SH-SY5Y (cell line): ENCODE measurements at regions not wholly inside any gene's neighbourhood (a gene's known extent, or its start where the extent isn't known, plus 50 kb on each side); places are given as distances from the start of the nearest gene placed in this dataset.

Experiments used
- GATA2 ChIP-seq: IDR thresholded peaks from 2 replicates; pipeline ENCODE4 v1.6.1; 2011; ENCODE audit warnings: mild to moderate bottlenecking, low read depth, low read length
- GATA3 ChIP-seq: IDR thresholded peaks from 2 replicates; pipeline ENCODE4 v1.6.1; 2011; ENCODE audit warnings: low read depth, mild to moderate bottlenecking, low read length, moderate library complexity

DNA sequence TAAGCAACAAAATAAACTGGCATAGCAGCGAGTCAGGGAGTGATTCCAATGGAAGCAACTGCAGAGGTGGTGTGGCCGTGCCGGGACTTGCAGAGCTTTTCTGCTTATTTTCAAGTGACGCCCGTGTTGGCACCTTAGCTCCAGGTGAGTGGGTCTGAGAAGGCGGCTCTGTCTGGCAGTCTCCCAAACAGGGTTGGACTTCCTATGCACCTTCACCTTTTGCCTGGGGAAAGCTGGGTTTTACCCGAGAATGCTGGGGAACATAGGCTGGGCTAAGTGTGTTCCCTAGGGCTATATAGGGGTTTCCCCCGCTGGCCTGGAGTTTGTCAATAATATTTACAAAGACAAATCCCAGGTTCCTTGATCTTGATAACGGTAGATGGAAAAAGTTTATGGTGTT, 179.9 kb upstream of the TBL1XR1 start:
- TF ChIP-seq GATA3 (no peak), GATA2 (no peak)

DNA sequence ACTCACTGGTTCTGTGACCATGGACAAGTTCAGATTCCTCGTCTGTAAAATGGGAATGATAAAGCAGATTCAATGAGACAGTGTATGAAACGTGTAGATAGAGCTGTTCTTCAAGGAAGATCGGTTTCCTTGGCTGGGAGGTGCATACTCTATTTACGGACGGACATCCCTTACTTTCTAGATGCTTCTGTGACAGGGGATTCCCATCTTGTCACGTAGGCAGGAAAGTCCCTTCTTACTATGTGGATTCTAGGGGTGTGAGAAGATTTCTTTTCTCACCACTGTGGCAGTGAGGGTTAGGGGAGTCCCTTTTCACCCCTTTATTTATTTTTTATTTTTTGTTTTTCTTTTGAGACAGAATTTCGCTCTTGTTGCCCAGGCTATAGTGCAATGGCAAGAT, 180.9 kb upstream of the TBL1XR1 start:
- TF ChIP-seq GATA2 (no peak), GATA3 (no peak)

DNA sequence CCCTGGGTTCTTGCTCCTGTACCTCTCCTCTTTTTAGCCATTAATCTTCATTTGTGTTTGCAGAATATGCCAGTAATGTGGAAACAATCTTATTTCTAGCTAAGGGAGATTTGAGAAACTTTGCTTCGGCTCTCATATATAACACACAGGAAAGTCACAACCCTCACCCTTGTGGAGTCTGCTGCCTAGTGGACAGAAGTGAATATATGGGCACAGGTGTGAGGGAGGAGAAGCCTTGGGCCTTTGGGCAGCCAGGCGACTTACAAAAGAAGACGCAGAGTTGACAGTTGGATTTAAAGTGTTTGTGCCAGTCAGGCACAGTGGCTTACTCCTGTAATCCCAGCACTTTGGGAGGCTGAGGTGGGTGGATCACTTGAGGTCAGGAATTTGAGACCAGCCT, 181.8 kb upstream of the TBL1XR1 start:
- TF ChIP-seq GATA3 (no peak), GATA2 (no peak)

DNA sequence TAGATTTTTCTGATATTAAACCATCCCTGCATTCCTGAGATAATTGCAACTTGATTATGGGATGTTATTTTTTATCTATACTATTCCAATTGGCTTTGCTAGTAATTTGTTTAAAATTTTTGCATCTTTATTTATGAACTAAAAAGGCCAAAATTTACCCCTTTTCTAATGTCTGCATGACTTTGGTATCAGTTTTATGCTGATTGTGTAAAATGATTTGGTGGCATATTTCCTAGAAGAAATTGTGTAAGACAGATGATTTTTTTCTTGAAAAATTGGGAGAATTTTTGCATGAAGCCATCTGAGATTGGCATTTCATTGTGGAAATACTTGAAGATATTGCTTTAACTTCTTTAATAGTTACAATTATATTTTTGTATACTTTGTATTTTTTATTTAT, 183.8 kb upstream of the TBL1XR1 start:
- TF ChIP-seq GATA3, result no peak
- TF ChIP-seq GATA2, result no peak

DNA sequence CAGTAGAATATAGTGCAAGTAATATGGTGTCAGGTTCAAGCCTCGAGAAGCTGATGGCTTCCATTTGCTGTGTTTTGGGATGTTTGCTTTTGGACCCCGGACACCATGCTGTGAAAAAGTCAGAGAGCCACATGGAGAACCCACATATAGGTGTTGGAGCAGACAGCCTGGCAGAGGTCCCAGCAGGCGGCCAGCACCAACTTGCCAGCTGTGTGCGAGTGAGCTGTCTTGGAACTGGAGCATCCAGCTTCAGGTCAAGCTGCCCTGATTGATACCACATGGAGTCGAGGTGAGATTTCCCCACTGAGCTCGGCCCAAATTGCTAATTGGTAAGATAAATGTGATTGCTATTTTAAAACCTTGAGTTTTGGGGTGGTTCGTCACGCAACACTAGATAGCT, 185.7 kb upstream of the TBL1XR1 start:
- TF ChIP-seq GATA3 (no peak), GATA2 (no peak)

DNA sequence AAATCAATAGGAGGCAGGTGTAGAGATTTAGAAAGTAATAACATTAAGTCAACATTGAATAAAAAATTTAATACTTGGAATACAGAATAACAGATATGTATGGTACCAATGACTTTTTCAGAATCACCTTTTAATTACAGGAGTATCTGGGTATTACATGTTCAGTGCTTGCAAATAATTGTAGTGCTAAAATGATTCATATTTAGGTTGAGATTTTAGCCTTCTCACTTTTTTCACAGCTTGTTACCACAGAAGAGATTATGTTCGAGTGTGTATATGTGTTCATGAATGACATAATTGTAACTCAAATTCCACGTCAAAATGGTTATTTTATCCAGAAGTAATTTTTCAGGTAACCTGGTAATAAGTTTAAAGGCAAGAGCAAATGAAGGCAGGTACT, 187.9 kb upstream of the TBL1XR1 start:
- TF ChIP-seq GATA2, result no peak
- no peak for TF ChIP-seq GATA3

DNA sequence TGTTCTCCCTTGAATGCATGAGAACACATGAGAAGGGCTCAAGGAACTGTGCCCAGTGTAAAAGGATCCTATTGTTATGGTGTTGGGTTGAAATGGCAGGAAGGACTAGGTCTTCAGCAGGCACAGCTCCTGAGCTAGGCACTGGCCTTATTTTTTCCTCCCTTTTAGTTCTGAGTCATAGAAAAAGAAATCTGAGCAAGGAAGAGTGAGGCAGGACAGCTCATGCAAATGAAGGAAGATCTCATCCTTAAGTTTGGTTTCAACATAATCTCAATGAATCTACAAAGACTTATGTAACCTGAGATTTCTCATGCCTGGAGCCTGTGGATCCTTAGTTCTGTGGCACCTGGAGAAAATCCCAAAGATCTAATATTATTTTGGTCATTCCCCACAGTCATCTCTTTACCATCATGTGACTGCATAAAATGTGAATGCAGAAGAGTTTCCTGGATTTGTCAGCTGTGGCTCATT, 188.6 kb upstream of the TBL1XR1 start:
- TF ChIP-seq GATA2 (no peak), GATA3 (no peak)

DNA sequence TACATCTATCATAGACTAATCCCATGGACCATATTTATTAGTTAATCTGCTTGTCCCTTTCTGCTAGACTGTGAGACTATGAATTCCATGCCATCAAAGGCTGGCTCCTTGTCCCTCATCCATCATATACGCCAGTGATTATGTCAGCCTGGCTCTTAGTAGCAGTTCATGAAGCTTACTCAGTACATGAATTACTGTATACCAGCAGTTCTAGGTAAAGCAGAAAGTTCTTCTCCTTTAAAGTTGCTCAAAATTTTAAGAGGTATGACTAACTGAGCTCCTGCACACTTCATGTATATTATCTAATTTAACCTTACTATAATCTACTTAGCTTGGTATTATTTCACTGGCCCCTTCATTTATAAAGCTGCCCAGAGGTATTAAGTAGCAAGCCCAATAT, 190.9 kb upstream of the TBL1XR1 start:
- TF ChIP-seq GATA3 (no peak), GATA2 (no peak)

DNA sequence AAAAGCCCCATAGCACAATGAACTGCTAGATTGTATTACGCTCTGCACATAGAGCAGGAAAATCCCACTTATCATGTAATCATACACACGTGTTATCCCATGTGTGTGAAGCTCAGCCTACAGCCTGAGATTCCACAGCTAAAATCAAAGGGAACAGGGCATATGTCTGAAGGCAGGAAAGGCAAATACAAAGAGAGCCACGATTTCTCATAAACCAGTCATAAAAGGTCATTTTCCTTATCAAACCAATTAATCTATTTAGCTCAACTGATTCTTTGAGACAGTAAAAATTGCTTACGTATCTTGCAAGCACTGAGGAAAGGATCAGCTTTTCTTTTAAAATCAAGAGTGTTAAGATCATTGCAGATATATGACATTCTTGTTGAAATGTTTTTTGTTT, 199.5 kb upstream of the TBL1XR1 start:
- peak; percentile 47 for TF ChIP-seq GATA2
- peak; percentile 69 for TF ChIP-seq GATA3

DNA sequence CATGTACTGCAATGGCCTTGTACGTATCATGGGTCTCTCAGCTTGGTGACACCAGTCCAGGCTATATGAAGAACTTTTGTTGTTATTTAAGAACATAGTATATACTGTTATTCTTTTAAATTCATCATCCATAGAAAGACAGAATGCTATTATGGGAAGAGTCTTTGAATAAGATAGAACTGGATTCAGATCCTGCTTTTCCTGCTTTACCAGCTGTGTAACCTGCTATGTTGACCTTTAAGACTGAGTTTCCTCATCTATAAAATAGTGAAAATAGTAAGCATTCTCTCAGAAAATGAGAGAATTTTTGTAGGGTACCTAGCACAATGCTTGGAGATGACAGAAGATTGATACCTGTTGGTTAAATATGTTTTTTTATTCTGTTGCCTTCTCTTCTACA, 204.1 kb upstream of the TBL1XR1 start:
- TF ChIP-seq GATA3, result no peak
- no peak for TF ChIP-seq GATA2

DNA sequence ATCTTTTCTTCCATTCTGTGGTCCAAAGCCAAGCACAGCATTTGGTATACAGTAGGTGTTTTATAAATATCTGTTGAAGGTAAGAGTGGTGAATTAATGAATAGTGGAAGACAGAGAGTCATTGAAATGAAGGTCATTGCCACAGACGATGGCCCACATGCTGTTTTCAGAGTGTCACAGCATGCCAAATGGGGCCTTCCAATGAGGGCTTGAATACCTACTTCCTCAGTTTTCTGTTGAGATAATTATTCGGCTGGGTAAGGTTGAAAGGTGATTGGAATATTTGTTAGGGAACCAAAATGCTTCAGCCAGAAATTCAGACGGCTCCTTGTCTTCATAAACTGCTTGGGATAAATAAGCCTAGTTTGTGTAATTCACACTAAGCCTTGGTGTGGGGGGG, 205.3 kb upstream of the TBL1XR1 start:
- TF ChIP-seq GATA2 (no peak), GATA3 (no peak)

DNA sequence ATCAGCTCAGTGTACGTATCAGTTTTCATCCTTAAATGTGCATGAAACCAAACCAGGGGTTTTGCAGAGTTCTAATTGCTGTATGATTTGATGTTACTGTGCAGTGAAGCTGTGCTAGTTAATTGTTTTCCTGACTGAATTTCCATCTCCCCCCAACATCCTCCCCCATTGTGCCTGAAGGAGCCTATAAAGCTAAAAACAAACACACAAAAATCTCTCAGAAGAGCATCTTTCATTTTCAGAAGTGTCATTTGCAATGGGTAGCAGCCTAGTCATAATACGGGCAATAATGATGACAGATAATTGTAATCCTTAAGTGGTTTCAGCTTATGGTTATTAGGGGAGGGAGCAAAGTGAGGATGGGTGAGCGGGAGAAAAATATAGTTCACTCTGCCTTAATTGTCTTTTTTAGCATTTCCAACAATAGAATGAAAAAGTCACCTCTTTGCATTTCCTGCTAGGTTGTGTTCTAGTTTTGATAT, 207.9 kb upstream of the TBL1XR1 start:
- TF ChIP-seq GATA3 (no peak), GATA2 (no peak)

DNA sequence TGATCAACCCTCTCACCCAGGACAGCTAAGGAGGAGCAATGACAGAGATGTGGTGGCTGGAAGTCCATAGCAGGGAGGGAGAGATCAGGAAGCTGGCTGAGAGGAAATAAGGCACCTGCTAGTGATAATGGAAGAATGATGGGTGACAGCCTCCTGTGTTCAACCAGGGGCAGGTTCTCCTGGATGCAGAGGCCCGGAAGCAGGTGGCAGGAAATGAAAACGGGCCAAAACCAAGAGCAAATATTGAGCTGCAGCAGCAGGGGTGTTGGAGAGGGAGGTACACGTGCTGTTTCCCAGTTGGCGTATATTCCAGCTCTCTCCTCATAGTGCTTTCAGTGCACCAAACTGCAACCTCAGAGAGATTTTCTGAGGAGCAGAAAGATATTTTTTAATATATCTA, 213.4 kb upstream of the TBL1XR1 start:
- TF ChIP-seq GATA3, result no peak
- no peak for TF ChIP-seq GATA2

DNA sequence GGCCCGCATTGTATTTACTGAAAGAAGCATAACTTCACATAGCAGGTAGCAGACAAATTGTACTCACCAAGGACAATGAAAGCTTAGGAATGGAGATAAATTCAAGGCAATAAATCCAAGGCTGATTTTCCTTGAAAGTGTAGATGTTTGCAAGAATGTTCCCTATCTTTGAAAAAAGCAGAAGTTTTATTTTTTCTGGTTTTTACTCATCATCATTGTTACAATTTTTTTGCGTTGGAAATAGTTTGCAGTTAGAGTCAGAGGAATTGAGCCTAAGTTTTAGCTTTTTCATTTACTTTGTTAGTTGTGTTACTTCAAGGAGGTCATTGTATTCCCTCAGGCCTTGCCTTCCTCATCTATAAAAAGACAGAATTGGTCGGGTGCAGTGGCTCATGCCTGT, 213.9 kb upstream of the TBL1XR1 start:
- TF ChIP-seq GATA3 (no peak), GATA2 (no peak)

DNA sequence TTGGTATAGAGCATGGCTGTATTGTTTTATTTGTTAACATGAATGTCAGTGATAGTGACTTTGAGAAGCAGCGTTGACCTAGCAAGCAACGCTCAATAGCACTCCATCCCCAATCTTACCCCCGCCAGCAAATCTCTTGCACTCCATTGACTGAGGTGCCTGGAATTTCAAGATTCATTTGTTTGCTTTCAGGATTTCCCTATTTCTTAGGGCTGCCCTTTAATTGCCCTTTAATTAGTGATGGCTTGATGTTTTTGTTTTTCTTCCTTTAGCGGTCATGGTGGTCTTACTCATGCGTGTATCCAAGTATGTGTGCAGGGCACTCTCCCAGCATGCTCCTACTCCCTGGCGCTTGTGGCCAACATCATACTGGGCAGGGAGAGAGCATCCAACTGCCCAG, 216.8 kb upstream of the TBL1XR1 start:
- TF ChIP-seq GATA2 (no peak), GATA3 (no peak)

DNA sequence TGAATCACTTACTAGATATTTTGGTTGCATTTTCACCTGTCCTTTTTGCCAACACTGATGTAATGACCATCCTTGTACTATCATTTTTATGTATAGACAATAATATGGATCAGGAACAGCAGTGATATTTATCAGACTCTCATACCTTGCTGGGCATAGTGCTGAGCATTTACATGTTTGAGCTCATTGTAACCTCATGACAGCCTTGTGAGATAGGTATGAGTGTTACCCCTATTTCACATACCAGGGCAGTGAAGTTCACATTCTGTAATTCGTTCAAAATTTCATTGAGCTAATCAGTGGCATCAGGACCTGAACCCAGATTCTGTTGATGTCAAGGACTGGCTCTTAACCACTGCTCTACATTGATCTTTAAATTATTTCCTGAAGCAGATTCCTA, 221.5 kb upstream of the TBL1XR1 start:
- no peak for TF ChIP-seq GATA3
- TF ChIP-seq GATA2, result no peak

DNA sequence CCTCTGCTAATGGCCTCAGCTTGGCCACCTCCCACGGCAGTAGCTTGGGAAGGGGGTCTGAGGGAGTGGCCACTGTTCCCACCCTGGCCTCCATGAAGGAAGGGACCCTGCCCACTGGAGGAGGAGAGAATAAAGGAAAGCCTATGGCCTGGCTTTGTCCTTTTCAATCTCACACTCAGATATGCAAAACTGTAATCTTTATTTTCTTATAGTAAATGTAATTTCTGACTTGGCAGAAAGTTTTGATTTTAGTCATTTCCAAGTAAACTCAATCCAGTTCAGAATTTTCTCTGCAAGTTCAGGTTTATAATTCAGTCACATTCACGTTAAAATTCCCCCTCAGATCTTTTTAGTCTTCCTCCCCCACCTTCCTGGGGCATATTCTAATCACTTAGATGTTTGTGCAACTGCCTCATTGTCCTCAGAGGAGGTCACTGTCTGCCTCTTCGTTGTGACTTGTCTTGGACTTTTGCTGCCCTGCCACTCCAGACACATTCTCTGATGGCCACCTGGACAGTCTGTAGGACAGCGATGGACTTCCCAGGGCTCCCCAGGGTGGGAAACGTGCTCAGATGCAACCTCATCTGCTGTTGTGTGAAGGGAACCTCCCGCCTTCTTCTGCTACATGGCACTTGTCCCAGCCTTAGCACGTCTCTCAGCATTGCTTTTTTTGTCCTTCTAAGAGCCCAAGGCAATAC, 222.8 kb upstream of the TBL1XR1 start:
- TF ChIP-seq GATA3 (no peak), GATA2 (no peak)
